ENCODE measurements at regions not wholly inside any gene's neighbourhood (a gene's known extent, or its start where the extent isn't known, plus 50 kb on each side); places are given as distances from the start of the nearest gene placed in this dataset.

DNA sequence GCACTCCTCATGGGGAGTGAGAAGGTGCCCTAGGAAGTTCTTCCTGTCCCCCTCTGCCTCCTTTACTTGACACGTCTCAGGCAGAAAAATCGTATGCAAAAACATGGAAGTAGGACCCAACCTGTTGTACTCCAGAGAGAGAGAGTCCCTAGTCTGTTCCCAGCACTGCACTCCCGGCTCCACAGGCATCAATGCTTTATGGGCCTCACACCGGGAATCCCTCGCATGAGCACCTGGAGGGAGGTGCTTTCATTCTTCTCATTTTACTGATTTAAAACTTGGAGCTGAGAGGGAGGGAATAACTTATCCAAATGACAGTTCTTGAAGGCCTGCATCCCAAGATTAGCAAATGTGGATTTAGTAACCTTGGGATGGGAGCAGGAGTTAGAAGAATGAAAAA lies 1101.4 kb downstream of the BCL11B start:
- H3K4me2 ChIP-seq (ENCODE audit: low read length) = no peak overlapping the region
- H3K9ac ChIP-seq = no peak overlapping the region
- H3K4me3 ChIP-seq (ENCODE audit: low read depth, low read length) = no peak overlapping the region
- no peaks in the 10 kb centered on the region for H3K9me3 ChIP-seq (ENCODE audit: control insufficient read depth, low read length)
- H3K27ac ChIP-seq = no peak overlapping the region
- H3K79me2 ChIP-seq = no peaks in the 10 kb centered on the region
- H3K27me3 ChIP-seq (ENCODE audit: control insufficient read depth, insufficient read depth, low read length) = no peaks in the 10 kb centered on the region
- TF ChIP-seq, protein P1, sequence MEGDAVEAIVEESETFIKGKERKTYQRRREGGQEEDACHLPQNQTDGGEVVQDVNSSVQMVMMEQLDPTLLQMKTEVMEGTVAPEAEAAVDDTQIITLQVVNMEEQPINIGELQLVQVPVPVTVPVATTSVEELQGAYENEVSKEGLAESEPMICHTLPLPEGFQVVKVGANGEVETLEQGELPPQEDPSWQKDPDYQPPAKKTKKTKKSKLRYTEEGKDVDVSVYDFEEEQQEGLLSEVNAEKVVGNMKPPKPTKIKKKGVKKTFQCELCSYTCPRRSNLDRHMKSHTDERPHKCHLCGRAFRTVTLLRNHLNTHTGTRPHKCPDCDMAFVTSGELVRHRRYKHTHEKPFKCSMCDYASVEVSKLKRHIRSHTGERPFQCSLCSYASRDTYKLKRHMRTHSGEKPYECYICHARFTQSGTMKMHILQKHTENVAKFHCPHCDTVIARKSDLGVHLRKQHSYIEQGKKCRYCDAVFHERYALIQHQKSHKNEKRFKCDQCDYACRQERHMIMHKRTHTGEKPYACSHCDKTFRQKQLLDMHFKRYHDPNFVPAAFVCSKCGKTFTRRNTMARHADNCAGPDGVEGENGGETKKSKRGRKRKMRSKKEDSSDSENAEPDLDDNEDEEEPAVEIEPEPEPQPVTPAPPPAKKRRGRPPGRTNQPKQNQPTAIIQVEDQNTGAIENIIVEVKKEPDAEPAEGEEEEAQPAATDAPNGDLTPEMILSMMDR (IDR thresholded peaks at IDR 0.05) = no peak
- H2AFZ ChIP-seq = no peak overlapping the region
- H3K36me3 ChIP-seq (ENCODE audit: control insufficient read depth, insufficient read depth, low read length) = no peaks in the 10 kb centered on the region
- H3K4me1 ChIP-seq = no peaks in the 10 kb centered on the region

DNA sequence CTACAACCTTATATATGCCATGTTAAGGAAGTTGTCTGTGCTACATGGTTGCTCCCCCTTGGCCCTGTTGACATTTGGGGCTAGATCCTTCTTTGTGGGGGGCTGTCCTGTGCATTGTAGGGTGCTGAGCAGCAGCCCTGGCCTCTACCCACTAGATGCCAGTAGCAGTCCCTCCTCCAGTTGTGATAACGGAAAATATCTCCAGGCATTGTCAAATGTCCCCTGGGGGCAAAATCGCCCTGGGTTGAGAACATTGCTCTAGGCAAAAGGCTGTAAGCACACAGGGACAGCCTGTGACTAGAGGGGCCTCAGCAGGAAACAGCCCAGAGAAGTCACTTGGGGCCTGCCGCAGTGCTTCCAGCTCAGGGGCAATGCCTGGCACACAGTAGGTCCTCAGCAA lies 1100.3 kb downstream of the BCL11B start:
- Histone ChIP-seq H3K9ac (no peak overlapping the region), H3K9me3 (ENCODE audit: control insufficient read depth, low read length) (no peaks in the 10 kb centered on the region), H3K4me2 (ENCODE audit: low read length) (no peak overlapping the region), H3K27ac (no peak overlapping the region), H3K4me3 (ENCODE audit: low read depth, low read length) (no peak overlapping the region), H3K4me1 (no peaks in the 10 kb centered on the region), H3K36me3 (ENCODE audit: control insufficient read depth, insufficient read depth, low read length) (no peaks in the 10 kb centered on the region), H3K79me2 (no peaks in the 10 kb centered on the region), H3K27me3 (ENCODE audit: control insufficient read depth, insufficient read depth, low read length) (no peaks in the 10 kb centered on the region), H2AFZ (no peak overlapping the region)
- TF ChIP-seq, protein P1 (IDR thresholded peaks at IDR 0.05) = no peak

DNA sequence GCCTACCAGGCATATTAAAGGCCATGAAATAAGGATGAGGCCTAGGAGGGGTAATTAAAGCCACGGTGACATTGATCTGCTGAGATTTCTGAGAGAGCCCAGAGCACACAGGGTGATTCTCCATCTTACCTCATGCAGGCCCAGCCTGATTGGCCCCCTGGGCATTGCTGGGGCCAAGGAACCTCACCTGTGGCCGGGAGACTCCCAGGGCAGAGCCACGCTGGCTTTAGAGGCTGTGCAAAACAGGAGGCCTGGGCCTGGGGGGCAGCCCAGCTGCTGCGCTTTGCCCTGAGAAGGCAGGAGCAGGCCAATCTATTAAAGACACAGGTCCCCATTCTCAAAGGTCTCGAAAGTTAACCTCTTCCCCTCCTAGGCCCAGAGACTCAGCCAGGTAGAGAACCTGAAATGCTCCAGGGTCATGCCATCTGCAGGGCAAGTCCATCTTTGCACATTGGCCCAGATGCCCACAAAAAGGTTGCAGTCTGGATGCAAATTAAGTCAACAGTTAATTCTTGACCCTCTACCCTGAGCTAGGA lies 1099.7 kb downstream of the BCL11B start:
- no peak overlapping the region for H3K9ac ChIP-seq
- no peaks in the 10 kb centered on the region for H3K79me2 ChIP-seq
- H3K27me3 ChIP-seq (ENCODE audit: control insufficient read depth, insufficient read depth, low read length) = no peaks in the 10 kb centered on the region
- H2AFZ ChIP-seq = no peak overlapping the region
- no peaks in the 10 kb centered on the region for H3K9me3 ChIP-seq (ENCODE audit: control insufficient read depth, low read length)
- H3K4me1 ChIP-seq = no peaks in the 10 kb centered on the region
- TF ChIP-seq, protein P1 (IDR thresholded peaks at IDR 0.05) = no peak
- H3K27ac ChIP-seq = no peak overlapping the region
- no peaks in the 10 kb centered on the region for H3K36me3 ChIP-seq (ENCODE audit: control insufficient read depth, insufficient read depth, low read length)
- no peak overlapping the region for H3K4me2 ChIP-seq (ENCODE audit: low read length)
- no peak overlapping the region for H3K4me3 ChIP-seq (ENCODE audit: low read depth, low read length)

DNA sequence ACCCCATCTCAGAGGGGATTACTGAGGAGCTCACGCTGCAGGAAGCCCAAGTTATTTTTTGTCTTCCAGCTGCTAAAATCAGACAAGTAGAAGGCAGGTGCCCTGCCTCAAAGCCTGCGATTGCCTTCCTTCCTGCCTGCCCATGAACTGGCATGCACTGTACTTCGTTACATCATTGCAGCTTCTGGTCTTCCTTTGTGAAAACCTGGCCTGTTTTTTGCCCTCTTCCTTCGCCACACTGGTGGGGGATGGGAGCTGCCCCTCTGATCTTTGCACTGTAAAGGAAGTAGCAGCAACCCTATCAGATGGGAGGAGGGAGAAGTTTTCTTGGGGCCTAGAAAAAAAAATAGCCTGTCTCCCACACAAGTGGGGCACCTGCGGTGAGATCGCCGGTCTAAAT lies 1098.7 kb downstream of the BCL11B start:
- TF ChIP-seq, protein P1 (IDR thresholded peaks at IDR 0.05) = no peak
- Histone ChIP-seq H3K36me3 (ENCODE audit: control insufficient read depth, insufficient read depth, low read length) (no peaks in the 10 kb centered on the region), H3K9me3 (ENCODE audit: control insufficient read depth, low read length) (no peaks in the 10 kb centered on the region), H3K27ac (no peak overlapping the region), H2AFZ (no peak overlapping the region), H3K27me3 (ENCODE audit: control insufficient read depth, insufficient read depth, low read length) (no peaks in the 10 kb centered on the region), H3K4me2 (ENCODE audit: low read length) (no peak overlapping the region), H3K4me3 (ENCODE audit: low read depth, low read length) (no peak overlapping the region), H3K9ac (no peak overlapping the region), H3K4me1 (no peaks in the 10 kb centered on the region), H3K79me2 (no peaks in the 10 kb centered on the region)

DNA sequence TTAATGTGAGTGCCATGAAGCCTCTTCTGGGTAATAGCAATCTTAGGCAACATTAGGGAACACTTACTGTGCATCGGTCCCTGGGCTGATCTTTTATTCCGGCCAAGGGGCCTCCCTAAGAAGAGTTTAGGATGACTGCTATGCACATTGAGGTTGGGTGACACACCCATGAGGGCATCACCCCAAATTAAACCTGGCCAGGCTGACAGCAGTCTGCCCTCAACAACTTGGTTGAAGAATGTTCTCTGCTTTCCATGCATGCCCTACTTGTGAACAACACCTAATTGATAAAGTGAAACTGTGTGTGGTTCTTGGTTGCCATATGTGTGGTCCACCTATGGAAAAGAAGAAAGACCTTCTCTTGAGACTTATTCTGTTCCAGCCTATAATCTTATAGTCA lies 1098.0 kb downstream of the BCL11B start:
- H3K27ac ChIP-seq = no peak overlapping the region
- H3K4me1 ChIP-seq = no peaks in the 10 kb centered on the region
- no peak overlapping the region for H3K4me3 ChIP-seq (ENCODE audit: low read depth, low read length)
- H3K36me3 ChIP-seq (ENCODE audit: control insufficient read depth, insufficient read depth, low read length) = no peaks in the 10 kb centered on the region
- no peaks in the 10 kb centered on the region for H3K9me3 ChIP-seq (ENCODE audit: control insufficient read depth, low read length)
- no peaks in the 10 kb centered on the region for H3K27me3 ChIP-seq (ENCODE audit: control insufficient read depth, insufficient read depth, low read length)
- no peak overlapping the region for H3K4me2 ChIP-seq (ENCODE audit: low read length)
- TF ChIP-seq, protein P1 (IDR thresholded peaks at IDR 0.05) = no peak
- H3K79me2 ChIP-seq = no peaks in the 10 kb centered on the region
- H2AFZ ChIP-seq = no peak overlapping the region
- H3K9ac ChIP-seq = no peak overlapping the region
